PC-9 (cell line): ENCODE measurements at regions not wholly inside any gene's neighbourhood (a gene's known extent, or its start where the extent isn't known, plus 50 kb on each side); places are given as distances from the start of the nearest gene placed in this dataset.
"Not testable (repeated sequence)": the region's sequence is repeated elsewhere in the genome, so short reads cannot be mapped to it uniquely, and the experiment has no call there.

Source experiments
- BruUV-seq: library from RNA; stranded (reverse); fragments of 400-500 nt; replicated peaks from 2 replicates; lab custom pipeline; 2021; lab: Mats Ljungman, UMichigan
- CTCF ChIA-PET: fragments of 300-600 bp; sonication (Branson Sonifier 250); formaldehyde crosslinking; loops from one replicate; lab custom pipeline; 2022; ENCODE audit warnings: antibody characterized with exemption; lab: Charles Lee
- POLR2A ChIA-PET: fragments of 300-600 bp; sonication (Branson Sonifier 250); formaldehyde crosslinking; loops from one replicate; lab custom pipeline; 2022; ENCODE audit warnings: antibody characterized with exemption; ENCODE audit not compliant: unreplicated experiment; lab: Charles Lee
- DNase-seq, 2 experiments: peaks; one replicate each; pipeline versions ENCODE4 v3.0.0 to v3.0.0-alpha.2; 2015 to 2022; ENCODE audit warnings: mixed read lengths in 1 of 2
- H2AFZ ChIP-seq: fragments of 200-600 bp; sonication (generic); 2 replicates; pipeline ENCODE4 v1.8.1; 2017; ENCODE audit warnings: antibody characterized with exemption
- H3F3A ChIP-seq: fragments of 200-600 bp; sonication (generic); 2 replicates; pipeline ENCODE4 v1.8.1; 2017; ENCODE audit warnings: antibody characterized with exemption, mild to moderate bottlenecking, low read depth; ENCODE audit not compliant: insufficient read depth
- H3K27ac ChIP-seq: fragments of 200-600 bp; sonication (generic); 2 replicates; pipeline ENCODE4 v1.6.1; 2016; ENCODE audit warnings: mixed run types
- H3K27me3 ChIP-seq: fragments of 200-600 bp; sonication (generic); 2 replicates; pipeline ENCODE4 v1.6.1; 2016; ENCODE audit warnings: low read depth, mixed run types; ENCODE audit not compliant: insufficient read depth
- H3K36me3 ChIP-seq: fragments of 200-600 bp; sonication (generic); 2 replicates; pipeline ENCODE4 v1.6.1; 2016; ENCODE audit warnings: low read depth, mixed run types
- H3K4me1 ChIP-seq: fragments of 200-600 bp; sonication (generic); replicated peaks from 2 replicates; pipeline ENCODE4 v1.6.1; 2016; ENCODE audit warnings: mixed run types; ENCODE audit not compliant: insufficient read depth
- H3K4me2 ChIP-seq: fragments of 200-600 bp; sonication (generic); 2 replicates; pipeline ENCODE4 v1.6.1; 2017; ENCODE audit warnings: mixed run types
- H3K4me3 ChIP-seq: fragments of 200-600 bp; sonication (generic); 2 replicates; pipeline ENCODE4 v1.6.1; 2016; ENCODE audit warnings: mixed run types
- H3K79me2 ChIP-seq: fragments of 200-600 bp; sonication (generic); 2 replicates; pipeline ENCODE4 v1.6.1; 2017; ENCODE audit warnings: low read depth, mixed run types
- H3K9me2 ChIP-seq: fragments of 200-600 bp; sonication (generic); 2 replicates; pipeline ENCODE4 v1.8.1; 2017; ENCODE audit warnings: mild to moderate bottlenecking; ENCODE audit not compliant: insufficient read depth
- H3K9me3 ChIP-seq: fragments of 200-600 bp; sonication (generic); 2 replicates; pipeline ENCODE4 v1.8.1; 2016; ENCODE audit warnings: low read depth; ENCODE audit not compliant: insufficient read depth
- H4K20me1 ChIP-seq: fragments of 200-600 bp; sonication (generic); 2 replicates; pipeline ENCODE4 v1.8.1; 2017; ENCODE audit not compliant: insufficient read depth
- EZH2 ChIP-seq: fragments of 200-600 bp; sonication (generic); IDR thresholded peaks from 2 replicates; pipeline ENCODE4 v1.8.0; 2017; ENCODE audit warnings: antibody characterized with exemption, low read depth
- intact Hi-C: fragments of 100-400 bp; cut with micrococcal nuclease; formaldehyde crosslinking; loops from one replicate; pipeline ENCODE4 v1.10.0; 2022; ENCODE audit not compliant: unreplicated experiment
- TF ChIP-seq, protein P1 (sequence below): fragments of 200-600 bp; sonication (generic); conservative IDR thresholded peaks from 2 replicates; pipeline ENCODE4 v1.6.1; 2017; ENCODE audit warnings: mixed run types, antibody characterized with exemption, mild to moderate bottlenecking, moderate library complexity

DNA sequence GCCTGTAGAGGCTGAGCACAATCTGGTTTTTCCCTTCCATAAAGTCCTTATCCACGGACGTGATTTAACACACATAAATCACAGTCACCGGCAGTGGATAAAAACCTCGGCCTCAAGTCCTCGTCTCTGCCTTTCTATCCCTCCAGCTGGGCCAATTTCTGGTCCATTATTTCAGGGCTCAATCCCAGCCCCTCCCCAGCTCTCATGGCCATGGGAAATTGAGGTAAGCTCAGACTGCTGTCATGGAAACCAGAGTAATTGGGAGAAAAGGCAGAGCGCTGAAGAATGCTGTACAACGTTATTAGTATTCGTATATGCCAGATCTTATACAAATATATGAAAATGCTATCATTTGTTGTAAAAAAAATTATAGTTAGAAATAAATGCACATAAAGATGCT, 86.2 kb upstream of the USP29 start:
- Histone ChIP-seq H3F3A (no peaks in the 10 kb centered on the region), H3K4me1 (no peaks in the 10 kb centered on the region), H3K27ac (no peak overlapping the region), H3K9me2 (no peaks in the 10 kb centered on the region), H4K20me1 (no peaks in the 10 kb centered on the region), H3K27me3 (peaks cover 38% of the 10 kb centered on the region), H3K4me2 (no peak overlapping the region), H3K79me2 (no peaks in the 10 kb centered on the region), H3K4me3 (no peak overlapping the region), H3K9me3 (no peaks in the 10 kb centered on the region), H2AFZ (no peak overlapping the region), H3K36me3 (no peaks in the 10 kb centered on the region)
- intact Hi-C loops, result no loop called here
- no peak for DNase-seq
- CTCF ChIA-PET, result no interaction called here
- BruUV-seq, result no TSS peak
- no peak for TF ChIP-seq EZH2
- TF ChIP-seq, protein P1, sequence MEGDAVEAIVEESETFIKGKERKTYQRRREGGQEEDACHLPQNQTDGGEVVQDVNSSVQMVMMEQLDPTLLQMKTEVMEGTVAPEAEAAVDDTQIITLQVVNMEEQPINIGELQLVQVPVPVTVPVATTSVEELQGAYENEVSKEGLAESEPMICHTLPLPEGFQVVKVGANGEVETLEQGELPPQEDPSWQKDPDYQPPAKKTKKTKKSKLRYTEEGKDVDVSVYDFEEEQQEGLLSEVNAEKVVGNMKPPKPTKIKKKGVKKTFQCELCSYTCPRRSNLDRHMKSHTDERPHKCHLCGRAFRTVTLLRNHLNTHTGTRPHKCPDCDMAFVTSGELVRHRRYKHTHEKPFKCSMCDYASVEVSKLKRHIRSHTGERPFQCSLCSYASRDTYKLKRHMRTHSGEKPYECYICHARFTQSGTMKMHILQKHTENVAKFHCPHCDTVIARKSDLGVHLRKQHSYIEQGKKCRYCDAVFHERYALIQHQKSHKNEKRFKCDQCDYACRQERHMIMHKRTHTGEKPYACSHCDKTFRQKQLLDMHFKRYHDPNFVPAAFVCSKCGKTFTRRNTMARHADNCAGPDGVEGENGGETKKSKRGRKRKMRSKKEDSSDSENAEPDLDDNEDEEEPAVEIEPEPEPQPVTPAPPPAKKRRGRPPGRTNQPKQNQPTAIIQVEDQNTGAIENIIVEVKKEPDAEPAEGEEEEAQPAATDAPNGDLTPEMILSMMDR, result no peak
- POLR2A ChIA-PET, result no interaction called here

DNA sequence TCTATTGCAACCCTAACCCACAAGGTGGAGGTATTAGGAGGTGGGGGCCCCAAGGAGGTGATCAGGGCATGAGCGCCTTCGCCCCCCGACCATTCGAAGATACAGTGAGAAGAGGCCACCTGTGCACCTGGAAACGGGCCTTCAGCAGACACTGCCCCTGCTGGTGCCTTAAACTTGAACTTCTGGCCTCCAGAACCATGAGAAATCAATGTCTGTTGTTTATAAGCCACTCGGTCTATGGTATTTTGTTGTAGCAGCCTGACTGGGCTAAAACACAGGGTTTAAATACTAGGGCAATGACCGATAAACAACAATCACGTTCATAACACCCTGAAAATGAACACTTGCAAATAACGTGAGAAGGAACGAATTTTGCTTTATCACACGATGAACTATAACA, 85.2 kb upstream of the USP29 start:
- Histone ChIP-seq H3K9me2 (no peaks in the 10 kb centered on the region), H2AFZ (no peak overlapping the region), H3K4me2 (no peak overlapping the region), H3K79me2 (no peaks in the 10 kb centered on the region), H3F3A (no peaks in the 10 kb centered on the region), H3K27ac (no peak overlapping the region), H3K4me1 (no peaks in the 10 kb centered on the region), H4K20me1 (no peaks in the 10 kb centered on the region), H3K9me3 (no peaks in the 10 kb centered on the region), H3K27me3 (peaks cover 38% of the 10 kb centered on the region), H3K36me3 (no peaks in the 10 kb centered on the region), H3K4me3 (no peak overlapping the region)
- ChIA-PET POLR2A (no interaction called here), CTCF (no interaction called here)
- no TSS peak for BruUV-seq
- no peak for DNase-seq
- TF ChIP-seq, protein P1, result no peak
- TF ChIP-seq EZH2, result no peak
- intact Hi-C loops, result no loop called here

DNA sequence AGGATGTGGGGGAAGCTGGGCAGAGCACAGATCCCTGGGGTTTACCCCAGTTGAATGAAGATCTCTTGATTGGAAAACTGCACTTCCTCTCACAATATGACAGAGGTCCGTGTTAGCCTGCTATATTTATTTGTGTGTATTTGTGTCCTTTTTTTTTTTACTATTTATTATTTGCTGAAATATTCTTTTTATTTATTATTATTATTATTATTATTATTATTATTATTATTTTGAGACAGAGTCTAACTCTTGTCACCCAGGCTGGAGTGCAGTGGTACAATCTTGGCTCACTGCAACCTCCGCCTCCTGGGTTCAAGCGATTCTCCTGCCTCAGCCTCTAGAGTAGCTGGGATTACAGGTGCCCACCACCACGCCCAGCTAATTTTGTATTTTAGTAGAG, 84.0 kb upstream of the USP29 start:
- H2AFZ ChIP-seq, H3K9me2 ChIP-seq, POLR2A ChIA-PET, H3K4me3 ChIP-seq, BruUV-seq, H3K9me3 ChIP-seq, H3K79me2 ChIP-seq, H3K36me3 ChIP-seq, H3F3A ChIP-seq, CTCF ChIA-PET, intact Hi-C loops, H3K27ac ChIP-seq, H3K4me1 ChIP-seq, DNase-seq, H4K20me1 ChIP-seq, H3K4me2 ChIP-seq: not testable (repeated sequence)
- peaks cover 36% of the 10 kb centered on the region for H3K27me3 ChIP-seq

DNA sequence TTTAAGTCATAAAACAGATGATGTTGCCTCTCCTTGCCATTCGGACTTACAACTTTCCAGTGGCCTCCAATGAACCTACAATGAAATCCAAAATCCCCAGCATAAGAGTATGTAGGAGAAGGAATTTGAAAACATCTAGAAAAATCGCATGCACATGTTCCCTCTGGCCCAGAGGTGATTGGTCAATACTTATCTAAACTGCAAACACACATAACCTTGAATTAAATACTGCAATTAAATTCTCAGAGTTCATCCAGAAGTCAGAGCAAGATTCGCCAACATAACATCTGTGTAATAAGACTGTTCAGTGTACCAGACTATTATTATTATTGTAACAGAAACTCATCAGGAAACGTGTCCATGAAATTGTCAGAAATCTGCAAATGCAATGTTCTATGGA, 82.2 kb upstream of the USP29 start:
- no peaks in the 10 kb centered on the region for H3F3A ChIP-seq
- no peak for TF ChIP-seq EZH2
- TF ChIP-seq, protein P1, result no peak
- H3K27me3 ChIP-seq, result peaks cover 17% of the 10 kb centered on the region; the same call in 1 of the 2 replicates
- no peaks in the 10 kb centered on the region for H4K20me1 ChIP-seq
- H3K36me3 ChIP-seq, result no peaks in the 10 kb centered on the region
- no peak overlapping the region for H2AFZ ChIP-seq
- no peak overlapping the region for H3K4me3 ChIP-seq
- POLR2A ChIA-PET, result no interaction called here
- H3K79me2 ChIP-seq, result no peaks in the 10 kb centered on the region
- no TSS peak for BruUV-seq
- no peaks in the 10 kb centered on the region for H3K4me1 ChIP-seq
- DNase-seq, result no peak
- CTCF ChIA-PET, result no interaction called here
- no peak overlapping the region for H3K27ac ChIP-seq
- no peak overlapping the region for H3K4me2 ChIP-seq
- no peaks in the 10 kb centered on the region for H3K9me3 ChIP-seq
- intact Hi-C loops, result no loop called here
- no peaks in the 10 kb centered on the region for H3K9me2 ChIP-seq
